Spleen (tissue), 11 donors: ENCODE measurements at regions not wholly inside any gene's neighbourhood (a gene's known extent, or its start where the extent isn't known, plus 50 kb on each side); places are given as distances from the start of the nearest gene placed in this dataset.

Source experiments
- DNase-seq: peaks from one replicate; pipeline ENCODE4 v3.0.0-alpha.2; 2020
- H3K27ac ChIP-seq, 8 donors: fragments of 200-600 bp; sonication (generic) in 7 of 8; 1 replicate in 4 of 8; 2 replicates in 4 of 8; pipeline versions ENCODE4 v1.5.0 to v1.8.0; 2016 to 2021; ENCODE audit warnings: inconsistent platforms in 4 of 8, mild to moderate bottlenecking in 4 of 8, moderate library complexity in 1 of 8
- H3K27me3 ChIP-seq, 7 donors: fragments of 200-600 bp; sonication (generic) in 6 of 7; replicated peaks in 1 of 7; 1 replicate in 4 of 7; 2 replicates in 3 of 7; pipeline versions ENCODE4 v1.5.0 to v1.8.0; 2016 to 2021; ENCODE audit warnings: inconsistent platforms in 3 of 7, mild to moderate bottlenecking in 1 of 7
- H3K36me3 ChIP-seq, 6 donors: fragments of 200-600 bp; sonication (generic) in 5 of 6; 1 replicate in 4 of 6; 2 replicates in 2 of 6; pipeline versions ENCODE4 v1.5.0 to v1.8.0; 2016 to 2021; ENCODE audit warnings: inconsistent platforms in 2 of 6
- H3K4me1 ChIP-seq, 6 donors: fragments of 200-600 bp; sonication (generic) in 5 of 6; 1 replicate in 3 of 6; 2 replicates in 3 of 6; pipeline versions ENCODE4 v1.5.0 to v1.8.0; 2016 to 2021; ENCODE audit warnings: inconsistent platforms in 3 of 6
- H3K4me3 ChIP-seq, 8 donors: fragments of 200-600 bp; sonication (generic) in 7 of 8; 1 replicate in 4 of 8; 2 replicates in 4 of 8; pipeline versions ENCODE4 v1.5.0 to v1.8.0; 2016 to 2021; ENCODE audit warnings: inconsistent platforms in 4 of 8, mild to moderate bottlenecking in 4 of 8, moderate library complexity in 2 of 8
- H3K9me3 ChIP-seq, 8 donors: fragments of 200-600 bp; sonication (generic) in 7 of 8; 1 replicate in 4 of 8; 2 replicates in 4 of 8; pipeline versions ENCODE4 v1.5.0 to v1.8.0; 2016 to 2021; ENCODE audit warnings: inconsistent platforms in 4 of 8
- CTCF ChIP-seq, 11 experiments: fragments of 200-600 bp in 7 of 11; fragments of 450-650 bp in 4 of 11; sonication (generic) in 4 of 11; IDR thresholded peaks in 8 of 11; conservative IDR thresholded peaks in 3 of 11; 1 replicate in 7 of 11; 2 replicates in 4 of 11; pipeline versions ENCODE4 v1.4.0 to v1.8.0; 2016 to 2021; ENCODE audit warnings: antibody characterized with exemption in 11 of 11, inconsistent platforms in 4 of 11, mild to moderate bottlenecking in 1 of 11
- POLR2A ChIP-seq, 3 donors: fragments of 450-650 bp; IDR thresholded peaks; one replicate each; pipeline ENCODE4 v1.5.1; 2017; ENCODE audit warnings: antibody characterized with exemption in 3 of 3, mild to moderate bottlenecking in 1 of 3
- POLR2AphosphoS5 ChIP-seq, 3 donors: sonication (generic); formaldehyde crosslinking; IDR thresholded peaks; one replicate each; pipeline ENCODE4 v1.5.1; 2017; ENCODE audit warnings: antibody characterized with exemption in 3 of 3
- WGBS, 5 donors: extraction: QIAGEN DNeasy Blood & Tissue Kit in 3 of 5; methylation state at CpG; one replicate each; pipeline versions ENCODE4 v1.1.5 to v1.1.7; 2013 to 2018; 5-methylcytosine and 5-hydroxymethylcytosine counted together
- intact Hi-C: fragments of 100-400 bp; cut with DNase I; formaldehyde crosslinking; loops from one replicate; pipeline ENCODE4 v1.15.0; 2023; ENCODE audit warnings: low total_unique reads
- donor health status: healthy with polysubstance abuse.
- donor health status: DM: no; HTN: no; CAD: no; lungs with moderate emphysema.
- donor health status: DM: no; HTN: no; CAD: no.
- donor health status: Bipolar disorder and iron deficiency.
- donor health status: healthy.
- donor health status: DM: no; HTN: no; CAD: no.
- donor health status: DM: yes; HTN: yes; CAD: no.

GRCh38 chr18:24545651-24546050, 85.2 kb downstream of the HRH4 start:
- WGBS, 5 donors = 72 to 90% (median 83%) methylated on average over 2 of the region's 2 CpGs
- no peak for DNase-seq
- no peaks in the 10 kb centered on the region for H3K9me3 ChIP-seq
- no peaks in the 10 kb centered on the region for H3K4me1 ChIP-seq
- TF ChIP-seq POLR2AphosphoS5 (IDR thresholded peaks at IDR 0.05) = no peak
- no peak overlapping the region for H3K27ac ChIP-seq
- no peaks in the 10 kb centered on the region for H3K36me3 ChIP-seq
- no peaks in the 10 kb centered on the region for H3K27me3 ChIP-seq
- intact Hi-C loops = no loop called here
- H3K4me3 ChIP-seq = no peak overlapping the region

GRCh38 chr18:24546307-24546706, 85.9 kb downstream of the HRH4 start:
- H3K27me3 ChIP-seq = no peaks in the 10 kb centered on the region
- H3K4me1 ChIP-seq = no peaks in the 10 kb centered on the region
- no peak for DNase-seq
- no peak overlapping the region for H3K27ac ChIP-seq
- TF ChIP-seq POLR2AphosphoS5 (IDR thresholded peaks at IDR 0.05) (no peak), POLR2A (IDR thresholded peaks at IDR 0.05) (no peak), CTCF (IDR thresholded peaks at IDR 0.05 in 8 of 11, conservative IDR thresholded peaks at IDR 0.05 in 3 of 11) (no peak)
- H3K4me3 ChIP-seq = no peak overlapping the region
- no peaks in the 10 kb centered on the region for H3K9me3 ChIP-seq
- 41 to 89% (median 66%) methylated on average over 4 of the region's 4 CpGs for WGBS, 5 donors
- H3K36me3 ChIP-seq = no peaks in the 10 kb centered on the region
- intact Hi-C loops = no loop called here

GRCh38 chr18:24548583-24548982, 88.1 kb downstream of the HRH4 start:
- intact Hi-C loops = no loop called here
- no peak overlapping the region for H3K27ac ChIP-seq
- no peaks in the 10 kb centered on the region for H3K27me3 ChIP-seq
- no peak overlapping the region for H3K4me3 ChIP-seq
- WGBS, 5 donors = 82 to 90% (median 87%) methylated on average over 4 of the region's 4 CpGs
- no peaks in the 10 kb centered on the region for H3K4me1 ChIP-seq
- DNase-seq = no peak
- no peaks in the 10 kb centered on the region for H3K9me3 ChIP-seq
- no peaks in the 10 kb centered on the region for H3K36me3 ChIP-seq
- no peak for TF ChIP-seq CTCF (IDR thresholded peaks at IDR 0.05 in 8 of 11, conservative IDR thresholded peaks at IDR 0.05 in 3 of 11)
- no peak for TF ChIP-seq POLR2AphosphoS5 (IDR thresholded peaks at IDR 0.05)
- no peak for TF ChIP-seq POLR2A (IDR thresholded peaks at IDR 0.05)

GRCh38 chr18:24552218-24552617, 91.8 kb downstream of the HRH4 start:
- H3K4me3 ChIP-seq = no peak overlapping the region
- no peak for DNase-seq
- TF ChIP-seq POLR2A (IDR thresholded peaks at IDR 0.05) (no peak), CTCF (IDR thresholded peaks at IDR 0.05 in 8 of 11, conservative IDR thresholded peaks at IDR 0.05 in 3 of 11) (no peak), POLR2AphosphoS5 (IDR thresholded peaks at IDR 0.05) (no peak)
- no peaks in the 10 kb centered on the region for H3K9me3 ChIP-seq
- H3K27ac ChIP-seq = no peak overlapping the region
- no peaks in the 10 kb centered on the region for H3K36me3 ChIP-seq
- H3K4me1 ChIP-seq = no peaks in the 10 kb centered on the region
- intact Hi-C loops = no loop called here
- H3K27me3 ChIP-seq = no peaks in the 10 kb centered on the region
- 81 to 90% (median 84%) methylated on average over 4 of the region's 4 CpGs for WGBS, 5 donors
